RKO (cell line): ENCODE measurements at regions not wholly inside any gene's neighbourhood (a gene's known extent, or its start where the extent isn't known, plus 50 kb on each side); places are given as distances from the start of the nearest gene placed in this dataset.
"Not testable (repeated sequence)": the region's sequence is repeated elsewhere in the genome, so short reads cannot be mapped to it uniquely, and the experiment has no call there.

Experiments used
- DNase-seq: peaks from one replicate; pipeline ENCODE4 v3.0.0-alpha.2; 2016; ENCODE audit warnings: low spot score

DNA sequence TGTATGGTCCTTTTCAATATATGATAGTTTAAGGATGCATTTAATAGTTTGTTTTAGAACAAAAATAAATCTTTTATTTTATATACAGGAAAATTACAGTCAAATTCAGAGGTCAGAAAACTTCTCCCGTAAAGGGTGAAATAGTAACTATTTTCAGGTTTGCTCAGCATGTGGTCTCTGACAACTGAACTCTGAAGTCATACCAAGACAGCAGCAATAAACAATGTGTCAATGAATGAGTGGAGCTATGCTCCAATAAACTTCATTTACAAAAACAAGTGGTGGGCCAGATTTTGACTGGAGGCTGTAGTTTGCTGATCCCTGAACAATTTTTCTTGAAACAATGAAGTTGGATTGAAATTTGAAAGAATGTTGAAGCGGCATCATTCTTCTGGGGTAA is 123.6 kb downstream of the ZNF248 start:
- no peak for DNase-seq

DNA sequence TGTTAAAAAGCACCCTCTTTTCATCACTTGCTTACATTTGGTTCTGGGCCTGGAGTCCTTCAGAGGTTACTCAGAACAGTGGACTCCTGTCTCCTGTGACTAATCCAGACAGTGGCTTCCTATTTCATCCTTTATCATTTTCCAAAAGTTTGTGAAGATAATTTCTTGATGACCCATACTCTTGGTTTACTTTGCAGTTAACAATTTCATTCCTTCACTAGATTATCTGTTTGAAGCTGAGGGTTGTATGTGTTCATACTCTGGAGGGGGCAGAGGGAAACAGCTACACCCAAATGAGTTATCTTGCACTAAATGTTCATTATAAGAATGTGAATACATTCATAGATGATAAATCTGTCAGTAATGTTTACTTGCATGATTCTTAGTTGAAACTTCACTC is 124.7 kb downstream of the ZNF248 start:
- no peak for DNase-seq

DNA sequence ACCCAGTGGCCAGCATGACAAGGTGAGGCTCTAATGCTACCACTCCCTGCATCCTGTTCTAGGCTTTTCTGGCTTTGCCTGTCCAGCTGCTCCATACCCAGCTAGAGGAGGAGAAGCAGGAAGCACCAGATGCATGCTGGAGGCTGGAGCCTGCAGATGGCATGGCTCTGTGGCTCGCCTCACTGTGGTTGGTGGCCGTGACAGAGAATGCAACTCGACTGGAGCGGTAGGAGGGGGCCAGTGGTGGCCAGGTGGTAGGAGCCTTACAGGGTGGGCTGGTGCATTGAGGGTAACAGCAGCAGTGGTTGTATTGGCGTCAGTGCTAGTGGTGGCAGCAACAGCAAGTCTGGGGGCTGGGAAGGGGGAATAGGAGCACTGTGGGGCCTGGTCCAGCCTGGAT is 128.6 kb downstream of the ZNF248 start:
- DNase-seq, result no peak

DNA sequence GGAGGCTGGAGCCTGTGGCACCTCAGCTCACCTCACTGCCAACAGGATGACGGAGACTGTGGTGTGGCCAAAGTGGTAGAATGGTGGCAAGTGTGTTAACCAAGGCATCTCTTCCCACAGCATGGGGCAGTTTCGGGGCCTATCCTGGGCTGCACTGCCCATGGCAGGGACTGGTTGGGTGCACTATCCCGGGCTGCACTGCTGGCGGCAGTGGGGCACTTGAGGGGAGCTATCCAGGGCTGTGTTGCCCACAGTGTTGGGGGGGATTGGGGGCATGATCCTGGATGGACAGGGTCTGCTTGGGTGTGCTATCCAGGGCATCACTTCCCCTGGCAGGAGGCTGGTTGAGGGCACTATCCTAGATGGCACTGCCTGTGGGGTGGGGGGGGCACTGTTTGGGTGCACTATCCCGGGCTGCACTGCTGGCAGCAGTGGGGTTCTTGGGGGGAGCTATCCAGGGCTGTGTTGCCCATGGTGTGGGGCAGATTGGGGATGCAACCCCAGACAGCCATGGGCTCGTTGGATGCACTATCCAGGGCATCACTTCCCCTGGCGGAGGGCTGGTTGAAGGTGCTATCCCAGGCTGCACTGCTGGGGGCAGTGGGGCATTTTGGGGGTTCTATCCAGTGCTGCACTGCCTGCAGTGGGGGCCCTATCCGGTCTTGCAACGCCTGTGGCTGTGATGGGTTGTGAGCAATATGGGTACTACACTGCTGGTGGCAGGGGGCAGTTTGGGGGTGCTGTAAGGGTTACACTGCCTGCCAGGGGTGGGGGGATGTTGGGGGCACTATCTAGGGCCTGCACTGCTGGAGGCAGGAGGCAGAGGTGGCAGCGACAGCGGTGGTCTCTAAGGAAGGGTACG is 129.7 kb downstream of the ZNF248 start:
- DNase-seq, result no peak

DNA sequence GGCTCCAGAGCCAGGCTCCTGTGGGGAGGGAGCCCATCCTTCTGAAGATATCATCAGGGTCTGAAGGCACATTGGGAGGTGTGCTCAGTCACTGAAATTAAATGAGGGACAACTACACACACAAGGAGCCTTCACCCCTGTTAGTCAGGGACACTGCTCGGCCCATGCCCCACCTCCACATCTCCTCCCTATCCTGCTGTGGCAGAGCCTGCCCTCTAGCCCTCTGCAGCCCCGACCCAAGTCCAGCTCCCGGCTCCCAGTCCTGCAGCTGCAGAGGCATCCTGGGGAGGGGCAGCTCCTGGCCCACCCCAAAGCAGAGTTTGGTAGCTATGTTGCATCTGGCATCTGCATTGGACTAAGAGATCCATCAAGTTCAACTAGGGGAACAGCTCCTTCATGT is 136.3 kb downstream of the ZNF248 start:
- DNase-seq, result no peak

DNA sequence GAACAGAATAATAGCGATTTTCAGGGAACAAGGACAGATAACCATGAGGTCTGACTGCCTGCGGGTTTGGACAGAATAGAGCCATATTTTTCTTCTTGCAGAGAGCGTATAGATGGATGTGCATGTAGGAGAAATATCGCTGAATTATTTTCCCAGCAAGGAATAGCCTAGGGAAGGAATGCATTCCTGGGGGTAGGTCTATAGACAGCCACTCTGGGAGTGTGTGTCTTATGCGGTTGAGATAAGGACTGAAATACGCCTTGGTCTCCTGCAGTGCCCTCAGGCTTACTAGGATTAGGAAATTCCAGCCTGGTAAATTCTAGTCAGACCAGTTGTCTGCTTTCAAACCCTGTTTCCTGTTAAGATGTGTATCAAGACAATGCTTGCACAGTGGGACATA is 139.3 kb downstream of the ZNF248 start:
- not testable (repeated sequence) for DNase-seq

DNA sequence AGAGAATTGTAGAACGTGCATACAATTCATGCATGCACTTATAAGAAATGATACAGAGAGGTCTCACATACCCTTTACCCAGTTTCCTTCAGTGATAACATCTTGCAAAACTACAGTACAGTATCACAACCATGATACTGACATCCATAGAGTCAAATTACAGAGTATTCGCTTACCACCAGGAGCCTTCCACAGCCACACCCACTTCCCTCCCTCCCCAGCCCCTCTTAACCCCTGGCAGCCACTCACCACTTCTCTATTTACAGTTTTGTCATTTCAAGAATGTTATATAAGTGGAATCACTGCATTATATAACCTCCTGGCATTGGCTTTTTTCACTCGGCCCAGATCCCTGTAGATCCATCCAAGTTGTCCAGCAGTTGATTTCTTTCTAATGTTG is 143.8 kb downstream of the ZNF248 start:
- DNase-seq, result no peak

DNA sequence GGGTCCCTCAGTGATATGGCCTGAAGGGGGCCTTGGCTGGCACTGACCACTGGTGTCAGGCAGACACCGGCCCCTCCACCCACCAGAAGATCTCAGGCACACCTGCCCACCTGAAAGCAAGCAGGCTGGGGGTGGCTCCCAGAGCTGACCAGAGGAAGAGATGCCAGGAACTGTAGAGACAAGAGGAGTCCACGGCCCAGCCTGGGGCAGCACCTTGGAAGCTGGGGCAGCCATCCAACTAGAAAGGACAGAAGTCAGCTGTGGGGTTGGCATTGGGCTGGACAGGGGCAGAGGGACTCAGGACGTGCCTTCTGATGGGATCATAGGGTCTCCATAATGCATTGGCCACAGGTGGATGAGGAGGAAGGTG is 144.3 kb downstream of the ZNF248 start:
- DNase-seq, result no peak

DNA sequence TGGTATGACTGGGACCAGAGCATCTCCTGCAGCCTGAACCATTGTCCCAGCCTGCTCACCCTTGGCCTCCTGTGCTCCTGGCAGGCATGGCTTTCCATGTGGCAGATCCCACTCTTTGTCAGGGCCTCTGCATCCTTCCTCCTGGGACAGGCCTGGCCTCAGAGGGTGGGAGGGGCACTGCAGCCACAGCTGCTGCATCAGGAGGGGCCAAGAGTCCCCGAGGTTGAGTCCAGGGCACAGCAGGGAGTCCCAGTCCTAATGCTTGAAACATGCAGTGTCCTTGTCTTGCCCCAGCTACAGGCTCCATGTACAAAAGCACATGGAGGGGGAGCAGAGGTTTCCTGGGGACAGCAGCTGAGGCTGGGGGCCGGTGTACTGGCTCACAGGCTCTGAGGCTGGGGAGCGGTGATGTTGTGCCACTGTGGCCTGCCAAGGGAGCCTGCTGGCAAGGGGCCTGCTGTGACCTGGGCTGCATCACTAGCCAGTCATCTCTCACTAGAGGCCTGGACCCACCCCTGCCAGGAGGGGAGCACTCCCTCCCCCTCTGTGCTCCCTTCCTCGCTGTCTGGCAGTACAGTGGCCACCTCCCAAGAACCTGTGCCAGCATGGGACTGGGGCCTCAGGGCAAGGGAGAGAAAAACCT is 144.8 kb downstream of the ZNF248 start:
- no peak for DNase-seq

DNA sequence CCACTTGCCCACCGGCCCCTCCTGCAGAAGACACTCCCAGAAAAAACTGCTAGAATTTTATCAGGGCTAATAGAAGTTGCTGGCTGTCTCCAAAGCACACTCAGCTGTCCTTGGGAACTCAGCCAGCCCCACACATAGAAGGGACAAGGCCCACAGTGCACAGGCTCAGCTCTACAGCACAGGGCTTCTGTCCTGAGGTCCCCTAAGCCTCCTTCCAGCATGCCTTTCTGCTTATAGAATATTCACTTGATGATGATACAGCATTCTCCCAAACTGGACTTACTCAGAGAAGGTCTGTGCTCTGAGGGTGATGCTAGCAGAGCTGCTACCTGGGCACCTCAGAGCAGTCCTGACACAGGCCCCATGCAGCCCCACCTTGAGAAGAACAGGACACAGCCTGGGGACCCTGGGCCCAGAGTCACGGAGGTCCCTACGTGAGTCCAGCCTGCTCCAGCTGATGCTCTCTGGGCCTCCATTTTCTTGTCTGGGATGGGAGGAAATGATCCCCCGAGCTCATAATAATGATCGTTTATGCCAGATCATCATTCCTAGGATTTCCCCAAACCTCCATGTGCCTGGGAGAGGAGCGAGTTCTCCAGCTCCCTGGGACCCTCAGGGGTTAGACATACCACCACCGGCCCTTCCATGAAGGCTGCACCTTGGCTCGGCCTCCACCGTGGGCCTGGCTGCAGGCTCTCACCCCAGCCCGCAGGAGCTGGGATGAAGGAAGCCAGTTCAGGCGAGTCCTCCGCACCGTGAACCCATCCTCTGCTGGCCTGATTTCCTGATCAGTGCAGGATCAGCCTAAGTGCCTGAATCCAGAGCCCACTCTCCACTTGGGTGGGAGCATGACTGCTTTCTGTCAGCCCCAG is 145.6 kb downstream of the ZNF248 start:
- DNase-seq, result no peak

DNA sequence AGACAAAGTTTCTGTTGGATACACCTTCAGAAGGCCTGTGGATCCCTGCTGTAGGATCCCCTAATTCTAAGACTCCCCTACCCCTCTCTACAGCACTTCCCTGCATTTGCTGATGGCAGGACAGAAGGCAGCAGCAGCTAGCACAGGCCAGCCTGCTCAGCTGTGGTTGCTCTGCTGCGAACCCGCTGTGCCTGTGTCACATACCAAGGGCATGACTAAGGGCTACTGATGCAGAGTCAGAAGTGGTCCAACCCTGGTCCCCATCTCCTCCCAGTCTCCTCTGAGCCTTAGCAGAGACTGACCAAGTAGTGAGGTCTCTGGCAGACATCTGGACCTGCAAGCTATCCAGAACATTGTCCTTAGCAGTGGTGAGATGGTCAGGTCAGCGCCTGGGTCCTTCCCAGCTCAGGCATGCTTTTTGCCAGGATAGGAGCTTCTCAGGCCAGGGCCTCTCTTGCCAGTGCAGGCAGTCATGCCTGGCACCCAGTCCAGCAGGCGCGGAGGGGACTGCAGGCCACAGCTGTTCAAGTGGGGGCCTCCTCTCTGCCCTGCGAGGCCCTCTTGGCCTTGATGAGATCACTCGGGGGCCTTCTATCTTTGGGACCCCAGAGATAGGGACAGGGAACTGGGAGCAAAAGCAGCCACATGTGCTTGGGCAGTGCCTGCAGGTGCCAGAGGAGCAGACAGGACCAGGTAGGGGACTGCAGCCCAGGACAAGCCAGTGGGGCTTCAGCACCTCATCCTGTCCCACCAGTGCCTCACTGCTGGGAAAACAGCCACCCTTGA is 146.4 kb downstream of the ZNF248 start:
- peak; percentile 26 for DNase-seq

DNA sequence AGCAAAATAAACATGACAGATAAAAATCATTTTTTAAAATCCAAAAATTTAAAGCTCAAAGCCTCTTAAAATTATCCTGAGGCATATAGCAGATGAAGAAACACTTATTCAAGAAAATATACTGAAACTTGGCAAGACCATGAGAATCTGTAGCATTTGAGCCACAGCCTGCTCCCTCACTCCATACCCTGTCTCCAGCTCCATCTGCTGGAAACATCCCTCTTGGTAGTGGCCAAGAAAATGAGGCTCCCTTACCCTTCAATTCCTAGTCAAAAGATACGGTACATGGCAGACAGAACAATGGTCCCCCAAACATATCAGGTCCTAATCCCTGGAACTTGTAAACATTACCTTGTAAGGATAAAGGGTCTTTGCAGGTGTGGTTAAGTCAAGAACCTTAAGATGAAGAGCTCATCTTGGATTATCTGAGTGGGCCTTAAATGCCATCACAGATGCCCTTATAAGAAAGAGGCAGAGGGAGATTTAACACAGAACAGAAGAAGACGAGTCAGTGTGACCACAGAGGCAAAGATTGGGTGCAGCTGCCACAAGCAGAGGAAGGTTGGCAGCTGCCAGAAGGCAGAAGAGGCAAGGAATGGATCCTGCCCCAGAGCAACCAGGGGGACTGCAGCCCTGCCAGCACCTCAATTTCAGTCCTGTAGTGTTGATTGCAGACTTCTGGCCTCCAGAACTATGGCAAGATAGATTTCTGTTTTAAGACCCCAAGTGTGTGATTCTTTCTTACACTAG is 149.4 kb downstream of the ZNF248 start:
- peak; percentile 24 for DNase-seq

DNA sequence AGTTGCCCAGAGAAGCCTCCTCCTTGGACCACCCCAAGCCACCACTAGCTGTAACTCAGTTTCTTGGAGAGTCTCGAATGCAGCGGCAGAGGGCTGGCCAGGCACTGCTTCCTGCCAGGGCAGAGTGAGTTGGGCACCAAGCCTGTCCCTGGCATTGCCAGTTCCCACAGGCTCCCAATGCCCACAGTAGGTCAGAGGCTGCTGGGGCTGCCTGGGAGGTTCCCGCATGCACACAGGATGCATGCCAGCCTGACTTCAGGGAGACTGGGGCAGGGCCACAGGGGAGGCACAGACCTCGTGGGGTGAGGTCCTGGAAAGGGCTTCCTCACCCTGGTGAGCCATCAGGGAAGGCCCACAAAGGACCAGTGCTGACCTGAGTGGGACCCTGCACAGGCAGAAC is 152.8 kb downstream of the ZNF248 start:
- no peak for DNase-seq

DNA sequence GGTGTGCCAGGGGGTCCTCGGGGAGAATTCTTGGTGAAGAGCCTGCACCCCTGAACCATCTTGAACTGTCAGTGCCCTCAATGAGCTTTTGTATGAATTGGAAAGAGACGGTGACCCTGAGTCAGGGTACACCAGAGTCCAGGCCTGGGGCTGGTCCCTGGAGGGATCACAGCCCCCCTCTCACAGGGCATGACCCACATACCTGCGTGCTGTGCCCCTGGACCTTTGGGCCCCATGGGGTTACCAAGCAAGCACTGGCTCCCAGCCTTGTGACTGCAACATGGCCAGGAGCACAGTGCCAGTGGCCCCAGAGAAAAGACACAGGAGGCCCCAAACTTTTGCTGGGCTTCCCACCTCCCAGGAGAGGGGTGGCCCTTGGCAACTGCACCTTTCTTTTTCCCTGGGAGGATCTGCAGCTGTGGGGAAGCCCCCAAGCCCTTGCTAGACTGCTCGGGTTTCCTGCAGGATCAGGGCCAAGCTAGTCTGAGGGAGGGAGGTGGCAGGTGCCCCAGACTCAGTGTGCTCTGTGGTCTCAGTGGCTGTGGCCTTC is 153.5 kb downstream of the ZNF248 start:
- DNase-seq, result no peak

DNA sequence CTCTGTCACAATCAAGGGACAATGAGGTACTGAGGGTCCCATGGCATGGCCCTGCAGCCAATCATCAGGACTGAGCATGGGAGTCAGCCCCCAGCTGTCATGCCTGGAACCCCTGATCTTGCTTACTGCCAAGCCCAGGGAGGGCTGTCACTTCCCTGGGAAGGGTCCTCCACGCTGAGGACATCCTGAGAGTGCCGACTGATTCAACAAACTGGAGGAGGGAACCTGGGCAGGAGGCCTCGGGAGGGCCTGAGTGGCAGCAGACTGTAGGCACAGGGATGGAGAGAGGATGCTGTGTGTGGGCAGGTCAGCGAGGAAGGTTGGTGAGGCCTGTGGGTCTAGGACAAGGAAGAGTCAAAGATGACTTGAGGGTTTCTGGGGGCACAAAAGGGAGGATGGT is 154.3 kb downstream of the ZNF248 start:
- no peak for DNase-seq

DNA sequence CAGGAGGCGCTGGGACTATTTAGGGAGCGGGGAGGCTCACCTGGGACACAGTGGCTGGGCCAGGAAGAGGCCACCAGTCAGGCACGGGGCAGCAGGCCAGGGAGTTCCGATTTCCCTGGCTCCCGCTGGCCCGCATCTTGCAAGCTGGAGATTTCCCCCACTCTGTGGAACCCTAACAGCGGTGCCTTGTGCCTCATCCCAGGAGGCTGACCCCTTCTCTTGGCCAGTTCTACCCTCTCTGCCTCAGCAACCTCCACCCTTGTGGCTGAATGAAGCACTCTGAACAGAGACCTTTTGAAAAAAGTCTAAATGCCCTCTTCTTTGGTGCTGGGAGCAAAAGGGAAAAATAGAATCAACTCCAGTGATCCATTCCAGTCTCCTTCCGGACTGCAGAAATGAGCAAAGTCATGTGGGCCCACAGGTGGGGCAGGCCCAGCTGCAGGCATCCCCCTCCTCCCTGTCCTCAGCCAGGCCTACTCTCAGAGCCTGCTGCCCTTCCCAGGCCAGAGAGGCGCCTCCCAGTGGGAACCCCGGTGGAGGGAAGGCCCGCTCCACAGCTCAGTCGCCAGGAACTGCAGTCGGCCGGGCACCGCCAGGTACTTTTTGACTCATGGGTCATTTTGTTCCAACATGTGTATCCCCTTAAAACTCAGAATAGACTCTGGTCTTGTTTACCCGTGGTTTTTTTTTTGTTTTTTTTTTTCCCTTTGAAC is 155.5 kb downstream of the ZNF248 start:
- DNase-seq, result no peak

DNA sequence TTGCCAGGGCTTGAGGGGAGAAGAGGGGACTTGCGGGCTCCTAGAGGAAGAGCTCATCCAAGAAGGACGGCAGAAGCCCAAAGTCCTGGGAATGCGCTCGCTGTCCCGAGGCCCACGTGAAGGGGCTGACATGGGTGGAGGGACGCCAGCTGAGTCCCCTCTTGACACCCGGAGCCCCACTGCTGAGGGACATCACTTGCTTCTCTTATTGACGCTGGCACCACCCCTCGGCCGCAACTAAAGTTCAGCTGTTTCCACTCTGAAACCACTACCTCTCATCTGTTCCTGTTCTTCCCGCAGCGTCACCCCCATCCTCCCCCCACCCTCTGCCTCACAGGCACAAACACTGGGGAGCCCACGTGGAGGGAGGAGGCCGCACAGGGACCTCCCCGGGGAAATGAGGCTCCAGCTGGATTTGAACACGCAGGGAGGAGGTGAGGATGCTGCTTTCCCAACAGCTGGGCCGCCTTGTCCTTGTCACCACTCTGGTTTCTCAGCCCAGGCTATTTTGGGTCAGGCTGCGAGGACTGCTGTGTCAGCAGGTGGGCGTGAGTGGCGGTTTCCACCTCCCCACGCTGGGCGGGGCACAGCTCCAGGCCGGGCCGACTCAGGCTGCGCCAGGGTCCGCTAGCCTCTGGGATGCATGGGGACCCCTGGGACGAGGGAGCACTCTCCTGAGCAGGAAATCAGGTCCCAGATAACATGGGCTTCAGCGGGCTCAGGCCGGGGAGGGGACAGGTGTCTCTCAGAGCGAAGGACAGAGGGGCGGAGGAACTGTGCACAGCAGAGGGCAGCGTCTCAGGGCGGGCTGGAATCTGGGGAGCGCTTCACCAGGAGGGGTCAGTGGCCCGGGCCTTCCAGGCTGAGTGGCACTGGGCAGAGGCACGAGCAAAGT is 156.3 kb downstream of the ZNF248 start:
- DNase-seq, result no peak

DNA sequence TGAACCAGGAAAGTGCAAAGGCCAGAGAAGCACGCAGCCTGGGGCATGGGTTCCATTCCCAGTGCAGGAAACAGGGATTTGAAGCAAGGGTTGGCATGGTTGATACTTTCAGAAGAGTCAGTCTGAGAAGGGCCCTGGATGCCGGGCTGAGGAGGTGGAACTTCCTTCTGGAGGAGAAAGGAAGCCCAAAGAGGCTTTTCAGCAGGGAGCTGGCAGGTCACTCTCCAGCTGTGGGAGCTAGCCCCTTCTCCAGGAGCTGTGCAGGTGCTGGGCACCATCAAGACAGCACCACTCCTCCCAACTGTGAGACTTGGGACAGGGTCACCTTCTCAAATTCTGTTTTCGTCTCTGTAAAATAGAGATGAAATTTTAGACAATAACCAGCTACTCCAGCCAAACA is 169.8 kb downstream of the ZNF248 start:
- no peak for DNase-seq
